ENCODE measurements at regions not wholly inside any gene's neighbourhood (a gene's known extent, or its start where the extent isn't known, plus 50 kb on each side); places are given as distances from the start of the nearest gene placed in this dataset.
A peak's percentile ranks its signal among the peaks of the same experiment; 100 is the strongest.

DNA sequence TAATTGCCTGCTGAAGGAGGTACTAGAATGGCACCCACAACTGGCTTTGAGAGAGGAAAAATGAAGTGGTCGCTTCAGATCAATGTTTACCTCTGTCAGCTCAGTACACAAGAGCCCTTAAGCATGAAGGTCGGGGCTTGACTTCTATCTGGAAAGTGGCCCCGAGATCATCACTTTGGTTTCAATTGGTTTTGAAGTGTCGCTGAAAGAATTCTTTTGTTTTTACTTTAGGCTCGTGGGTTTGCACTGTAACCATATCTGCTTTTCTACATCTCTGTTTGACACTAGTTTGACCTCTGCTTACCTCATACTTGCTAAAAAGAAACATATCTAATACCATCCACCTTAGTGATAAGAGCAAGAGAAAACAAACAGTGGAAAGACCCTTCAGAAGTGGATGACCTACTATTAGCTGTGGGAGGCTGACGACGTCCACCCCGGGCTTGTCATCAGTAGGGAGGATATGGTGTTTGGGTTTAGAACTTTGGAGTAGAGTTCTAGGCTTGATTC, 361.8 kb downstream of the GATA3 start:
- no peak overlapping the region for H3K27ac ChIP-seq (ENCODE audit: control insufficient read depth, insufficient read depth, low read length)
- H2AFZ ChIP-seq (ENCODE audit: control insufficient read depth, low read length) = no peak overlapping the region
- no peak overlapping the region for H3K4me3 ChIP-seq (ENCODE audit: control insufficient read depth in 2 of 3, extremely low read depth in 1 of 3, insufficient read depth in 2 of 3, low read depth in 1 of 3, low read length in 3 of 3)
- H3K36me3 ChIP-seq (ENCODE audit: control insufficient read depth in 2 of 2, extremely low read depth in 1 of 2, insufficient read depth in 2 of 2, low read length in 2 of 2) = no peaks in the 10 kb centered on the region
- H3K9me1 ChIP-seq (ENCODE audit: control insufficient read depth, extremely low read depth, insufficient read depth, low read length) = no peaks in the 10 kb centered on the region
- dilution Hi-C loops (cut with MboI; ENCODE audit: extremely low pct_ligation_motif_present, low sequenced_read_pairs) = no loop called here
- no peaks in the 10 kb centered on the region for H3K9me3 ChIP-seq (ENCODE audit: control insufficient read depth, low read depth, low read length)
- TF ChIP-seq, protein P1, sequence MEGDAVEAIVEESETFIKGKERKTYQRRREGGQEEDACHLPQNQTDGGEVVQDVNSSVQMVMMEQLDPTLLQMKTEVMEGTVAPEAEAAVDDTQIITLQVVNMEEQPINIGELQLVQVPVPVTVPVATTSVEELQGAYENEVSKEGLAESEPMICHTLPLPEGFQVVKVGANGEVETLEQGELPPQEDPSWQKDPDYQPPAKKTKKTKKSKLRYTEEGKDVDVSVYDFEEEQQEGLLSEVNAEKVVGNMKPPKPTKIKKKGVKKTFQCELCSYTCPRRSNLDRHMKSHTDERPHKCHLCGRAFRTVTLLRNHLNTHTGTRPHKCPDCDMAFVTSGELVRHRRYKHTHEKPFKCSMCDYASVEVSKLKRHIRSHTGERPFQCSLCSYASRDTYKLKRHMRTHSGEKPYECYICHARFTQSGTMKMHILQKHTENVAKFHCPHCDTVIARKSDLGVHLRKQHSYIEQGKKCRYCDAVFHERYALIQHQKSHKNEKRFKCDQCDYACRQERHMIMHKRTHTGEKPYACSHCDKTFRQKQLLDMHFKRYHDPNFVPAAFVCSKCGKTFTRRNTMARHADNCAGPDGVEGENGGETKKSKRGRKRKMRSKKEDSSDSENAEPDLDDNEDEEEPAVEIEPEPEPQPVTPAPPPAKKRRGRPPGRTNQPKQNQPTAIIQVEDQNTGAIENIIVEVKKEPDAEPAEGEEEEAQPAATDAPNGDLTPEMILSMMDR (optimal IDR thresholded peaks at IDR 0.05 in 1 of 3, IDR thresholded peaks at IDR 0.05 in 1 of 3, conservative IDR thresholded peaks at IDR 0.05 in 1 of 3; ENCODE audit: extremely low read depth in 1 of 3, insufficient read depth in 2 of 3, low read length in 3 of 3) = no peak
- TF ChIP-seq EZH2 (IDR thresholded peaks at IDR 0.05; ENCODE audit: low read length) = no peak
- no peaks in the 10 kb centered on the region for H4K20me1 ChIP-seq (ENCODE audit: control insufficient read depth, extremely low read depth, insufficient read depth, low read length)
- no peaks in the 10 kb centered on the region for H3K79me2 ChIP-seq (ENCODE audit: control insufficient read depth, insufficient read depth, low read length)
- H3K4me2 ChIP-seq (ENCODE audit: control insufficient read depth, extremely low read depth, insufficient read depth, low read depth, low read length) = no peak overlapping the region
- FAIRE-seq = peak; percentile 9
- no peak for DNase-seq (ENCODE audit: low read depth, low spot score)
- no peaks in the 10 kb centered on the region for H3K4me1 ChIP-seq (ENCODE audit: control insufficient read depth, extremely low read depth, insufficient read depth, low read length)
- no peak overlapping the region for H3K9ac ChIP-seq (ENCODE audit: control insufficient read depth, extremely low read depth, insufficient read depth, low read length)
- no peaks in the 10 kb centered on the region for H3K27me3 ChIP-seq (ENCODE audit: control insufficient read depth, extremely low read depth, insufficient read depth, low read length)

DNA sequence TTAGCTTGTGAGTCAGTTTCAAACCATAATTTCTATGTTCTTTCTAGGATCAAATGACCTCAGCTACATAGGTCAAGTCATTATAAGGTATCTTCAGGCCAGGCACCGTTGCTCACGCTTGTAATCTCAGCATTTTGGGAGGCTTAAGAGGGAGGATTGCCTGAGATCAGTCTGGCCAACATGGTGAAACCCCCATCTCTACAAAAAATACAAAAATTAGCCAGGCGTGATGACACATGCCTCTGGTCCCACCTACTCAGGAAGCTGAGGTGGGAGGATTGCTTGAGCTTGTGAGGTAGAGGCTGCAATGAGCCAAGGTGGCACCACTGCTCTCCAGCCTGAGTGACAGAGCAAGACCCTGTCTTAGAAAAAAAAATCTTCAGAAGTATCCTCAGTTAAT, 362.3 kb downstream of the GATA3 start:
- Histone ChIP-seq H3K4me2 (ENCODE audit: control insufficient read depth, extremely low read depth, insufficient read depth, low read depth, low read length) (no peak overlapping the region), H3K4me3 (ENCODE audit: control insufficient read depth in 2 of 3, extremely low read depth in 1 of 3, insufficient read depth in 2 of 3, low read depth in 1 of 3, low read length in 3 of 3) (no peak overlapping the region), H3K36me3 (ENCODE audit: control insufficient read depth in 2 of 2, extremely low read depth in 1 of 2, insufficient read depth in 2 of 2, low read length in 2 of 2) (no peaks in the 10 kb centered on the region), H4K20me1 (ENCODE audit: control insufficient read depth, extremely low read depth, insufficient read depth, low read length) (no peaks in the 10 kb centered on the region), H3K9ac (ENCODE audit: control insufficient read depth, extremely low read depth, insufficient read depth, low read length) (no peak overlapping the region), H3K27me3 (ENCODE audit: control insufficient read depth, extremely low read depth, insufficient read depth, low read length) (no peaks in the 10 kb centered on the region), H3K9me3 (ENCODE audit: control insufficient read depth, low read depth, low read length) (no peaks in the 10 kb centered on the region), H3K9me1 (ENCODE audit: control insufficient read depth, extremely low read depth, insufficient read depth, low read length) (no peaks in the 10 kb centered on the region), H2AFZ (ENCODE audit: control insufficient read depth, low read length) (no peak overlapping the region), H3K27ac (ENCODE audit: control insufficient read depth, insufficient read depth, low read length) (no peak overlapping the region), H3K79me2 (ENCODE audit: control insufficient read depth, insufficient read depth, low read length) (no peaks in the 10 kb centered on the region), H3K4me1 (ENCODE audit: control insufficient read depth, extremely low read depth, insufficient read depth, low read length) (no peaks in the 10 kb centered on the region)
- TF ChIP-seq EZH2 (IDR thresholded peaks at IDR 0.05; ENCODE audit: low read length) = no peak
- TF ChIP-seq, protein P1 (optimal IDR thresholded peaks at IDR 0.05 in 1 of 3, IDR thresholded peaks at IDR 0.05 in 1 of 3, conservative IDR thresholded peaks at IDR 0.05 in 1 of 3; ENCODE audit: extremely low read depth in 1 of 3, insufficient read depth in 2 of 3, low read length in 3 of 3) = no peak
- FAIRE-seq (no peak), DNase-seq (ENCODE audit: low read depth, low spot score) (no peak)
- dilution Hi-C loops (cut with MboI; ENCODE audit: extremely low pct_ligation_motif_present, low sequenced_read_pairs) = no loop called here
